CD8-positive, alpha-beta memory T cell (primary cell): ENCODE measurements at regions not wholly inside any gene's neighbourhood (a gene's known extent, or its start where the extent isn't known, plus 50 kb on each side); places are given as distances from the start of the nearest gene placed in this dataset.
A peak's percentile ranks its signal among the peaks of the same experiment; 100 is the strongest.

ENCODE experiments used
- CTCF ChIA-PET: fragments of 350-600 bp; sonication (Branson Sonifier 250); formaldehyde crosslinking; loops from one replicate; lab custom pipeline; 2021; ENCODE audit warnings: antibody characterized with exemption; lab: Charles Lee
- POLR2A ChIA-PET: fragments of 350-600 bp; sonication (Branson Sonifier 250); formaldehyde crosslinking; loops from one replicate; lab custom pipeline; 2021; ENCODE audit warnings: antibody characterized with exemption; lab: Charles Lee
- DNase-seq, 5 donors: peaks; one replicate each; pipeline versions ENCODE4 v3.0.0 to v3.0.0-alpha.2; 2020 to 2022; ENCODE audit warnings: mixed read lengths in 1 of 5
- H3K27ac ChIP-seq: one replicate; pipeline ENCODE4 v1.7.0; 2013; ENCODE audit warnings: low read depth, mild to moderate bottlenecking, low read length, moderate library complexity
- H3K27me3 ChIP-seq: 2 replicates; pipeline ENCODE4 v1.7.0; 2013; ENCODE audit warnings: low read length, mild to moderate bottlenecking; ENCODE audit not compliant: insufficient read depth, poor library complexity, severe bottlenecking
- H3K36me3 ChIP-seq: 2 replicates; pipeline ENCODE4 v1.7.0; 2013; ENCODE audit warnings: mild to moderate bottlenecking, low read length, moderate library complexity; ENCODE audit not compliant: insufficient read depth
- H3K4me1 ChIP-seq: 2 replicates; pipeline ENCODE4 v1.7.0; 2013; ENCODE audit warnings: mild to moderate bottlenecking, low read length, moderate library complexity; ENCODE audit not compliant: insufficient read depth
- H3K4me3 ChIP-seq: 2 replicates; pipeline ENCODE4 v1.7.0; 2013; ENCODE audit warnings: mild to moderate bottlenecking, low read length
- H3K9me3 ChIP-seq: 2 replicates; pipeline ENCODE4 v1.7.0; 2013; ENCODE audit warnings: mild to moderate bottlenecking, low read length
- H3K27ac Mint-ChIP-seq, 8 donors: one replicate each; pipeline ENCODE4 v1.8.0; 2020 to 2021; ENCODE audit warnings: mixed read lengths in 8 of 8, mild to moderate bottlenecking in 6 of 8, inconsistent platforms in 3 of 8, moderate library complexity in 3 of 8
- H3K27me3 Mint-ChIP-seq, 2 donors: one replicate each; pipeline ENCODE4 v1.8.0; 2020 to 2021; ENCODE audit warnings: mixed read lengths in 2 of 2, mild to moderate bottlenecking in 1 of 2, moderate library complexity in 1 of 2
- H3K36me3 Mint-ChIP-seq, 3 donors: one replicate each; pipeline ENCODE4 v1.8.0; 2020 to 2021; ENCODE audit warnings: mixed read lengths in 3 of 3, inconsistent platforms in 1 of 3, mild to moderate bottlenecking in 1 of 3
- H3K4me1 Mint-ChIP-seq, 3 donors: one replicate each; pipeline ENCODE4 v1.8.0; 2020 to 2021; ENCODE audit warnings: mixed read lengths in 3 of 3, inconsistent platforms in 1 of 3, mild to moderate bottlenecking in 1 of 3
- H3K4me3 Mint-ChIP-seq, 7 donors: one replicate each; pipeline ENCODE4 v1.8.0; 2020 to 2021; ENCODE audit warnings: mixed read lengths in 7 of 7, mild to moderate bottlenecking in 6 of 7, moderate library complexity in 4 of 7, inconsistent platforms in 2 of 7
- H3K9me3 Mint-ChIP-seq, 5 donors: one replicate each; pipeline ENCODE4 v1.8.0; 2020 to 2022; ENCODE audit warnings: mixed read lengths in 5 of 5, mild to moderate bottlenecking in 3 of 5, moderate library complexity in 2 of 5, inconsistent platforms in 1 of 5

DNA sequence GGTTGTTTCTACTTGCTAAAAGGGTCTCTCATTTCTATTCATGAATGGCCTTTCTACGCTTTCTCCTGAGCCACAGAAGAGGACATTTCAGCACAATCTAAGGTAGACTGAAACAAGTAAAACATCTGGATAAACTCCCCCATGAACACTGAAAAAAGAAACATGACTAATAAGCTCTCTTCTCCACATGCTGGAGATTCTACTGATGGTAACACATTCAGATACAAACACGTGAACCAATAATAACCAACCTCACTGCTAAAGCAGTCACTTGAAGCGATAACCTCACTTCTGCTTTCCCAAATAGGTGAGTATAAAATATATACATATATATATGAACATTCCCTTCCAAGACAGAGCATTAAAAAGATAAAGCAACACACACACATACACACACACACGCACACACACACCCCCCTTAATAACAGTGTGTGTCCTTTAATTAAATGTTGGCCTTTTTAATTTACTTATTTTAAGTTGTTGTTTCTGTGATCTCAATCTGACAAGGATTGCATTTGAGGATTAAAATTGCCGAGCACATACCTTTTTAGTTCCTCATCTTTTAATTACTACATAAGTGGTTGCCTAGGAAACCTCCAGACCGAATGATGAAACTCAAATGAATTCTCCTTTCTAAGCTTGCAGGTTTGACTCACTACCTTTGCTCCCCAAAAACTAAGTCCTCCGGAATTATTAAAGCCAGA is 292.4 kb upstream of the KLF14 start:
- H3K27ac Mint-ChIP-seq: peak overlapping the region in 5 of 8 donors; percentile 20 to 84 (median 55)
- H3K9me3 Mint-ChIP-seq: peaks cover 0 to 2% (median 0%) of the 10 kb centered on the region in 5 donors
- peak overlapping the region; percentile 14 to 75 (median 56) for H3K4me3 Mint-ChIP-seq
- Histone ChIP-seq H3K27ac (no peak overlapping the region), H3K36me3 (no peaks in the 10 kb centered on the region), H3K27me3 (no peaks in the 10 kb centered on the region), H3K9me3 (no peaks in the 10 kb centered on the region), H3K4me1 (peaks cover 75% of the 10 kb centered on the region), H3K4me3 (no peak overlapping the region)
- H3K4me1 Mint-ChIP-seq: peaks cover 77 to 97% (median 95%) of the 10 kb centered on the region in 3 donors
- POLR2A ChIA-PET: interaction anchor here (0.6 kb wide), 1 partner anchor 17 kb away, joined by 4 read pairs; no protein-coding TSS in a partner anchor
- no peak for DNase-seq
- H3K27me3 Mint-ChIP-seq: no peaks in the 10 kb centered on the region
- H3K36me3 Mint-ChIP-seq: peaks cover 3 to 66% (median 12%) of the 10 kb centered on the region in 3 donors
- CTCF ChIA-PET: interaction anchor here (1.1 kb wide), 1 partner anchor 27 kb away, joined by 3 read pairs; no protein-coding TSS in a partner anchor

DNA sequence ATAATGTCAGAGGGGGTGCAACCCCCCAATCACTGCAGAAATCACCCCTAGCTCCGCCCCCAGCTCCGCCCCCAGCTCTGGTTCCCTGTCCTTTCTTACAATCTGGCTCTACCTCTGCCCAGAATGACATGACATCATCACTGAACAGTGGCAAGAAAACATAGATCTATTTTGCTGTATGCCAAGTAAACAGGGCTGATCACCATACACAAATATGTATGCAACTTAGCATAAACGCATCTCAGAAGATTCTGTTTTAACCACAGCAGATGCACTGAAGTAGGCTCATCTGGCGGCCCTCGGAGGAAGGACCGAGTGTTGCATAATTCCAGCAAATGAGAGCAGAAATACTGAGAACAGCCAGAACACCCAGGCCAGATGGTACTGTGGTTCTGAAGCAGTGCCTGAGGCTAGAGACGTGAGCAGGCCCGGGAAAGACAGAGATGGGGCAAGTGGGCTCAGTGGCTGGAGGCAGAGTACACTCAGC is 293.3 kb upstream of the KLF14 start:
- CTCF ChIA-PET: interaction anchor here (1.1 to 2.1 kb wide), 2 partner anchors 26 to 45 kb away, joined by 3 to 8 read pairs; no protein-coding TSS in a partner anchor
- peak in 1 of 5 donors; percentile 49 for DNase-seq

DNA sequence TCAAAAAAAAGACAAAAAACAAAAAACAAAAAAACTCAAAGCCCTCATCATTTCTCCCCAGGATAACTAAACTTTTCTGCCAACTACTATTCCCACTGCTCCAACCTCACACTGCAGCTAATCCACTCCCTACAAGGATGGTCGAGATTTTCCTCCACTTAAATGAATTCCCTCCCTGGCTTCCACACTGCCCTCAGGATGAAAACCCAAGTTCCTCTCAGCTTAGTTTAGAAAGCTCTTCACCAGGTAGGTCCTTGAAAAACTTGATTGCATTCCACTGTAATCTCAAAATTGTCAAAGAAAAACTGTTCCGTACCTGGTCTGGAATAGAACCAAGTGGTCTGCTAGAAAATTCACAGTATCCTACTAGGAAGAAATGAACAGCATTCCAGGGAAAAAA is 294.3 kb upstream of the KLF14 start:
- Mint-ChIP-seq H3K4me1 (peaks cover 82 to 98% (median 98%) of the 10 kb centered on the region in 3 donors), H3K36me3 (peaks cover 3 to 59% (median 12%) of the 10 kb centered on the region in 3 donors), H3K4me3 (peak overlapping the region; percentile 10 to 85 (median 60)), H3K27me3 (no peaks in the 10 kb centered on the region), H3K27ac (peak overlapping the region in 6 of 8 donors; percentile 51 to 84 (median 64)), H3K9me3 (peaks cover 0 to 2% (median 0%) of the 10 kb centered on the region in 5 donors)
- Histone ChIP-seq H3K9me3 (no peaks in the 10 kb centered on the region), H3K27ac (no peak overlapping the region), H3K4me3 (no peak overlapping the region), H3K4me1 (peaks cover 75% of the 10 kb centered on the region), H3K27me3 (no peaks in the 10 kb centered on the region), H3K36me3 (no peaks in the 10 kb centered on the region)
- no peak for DNase-seq
- POLR2A ChIA-PET: interaction anchor here (0.6 to 0.7 kb wide), 2 partner anchors 11 to 52 kb away, joined by 4 to 8 read pairs; no protein-coding TSS in a partner anchor
- CTCF ChIA-PET: interaction anchor here (0.7 to 2.1 kb wide), 4 partner anchors 12 to 131 kb away, joined by 3 to 8 read pairs (median 4); no protein-coding TSS in a partner anchor

More for the DNA sequence above, 293.3 kb upstream of the KLF14 start:
- no peak overlapping the region for H3K4me3 ChIP-seq
- POLR2A ChIA-PET: interaction anchor here (0.6 kb wide), 1 partner anchor 16 kb away, joined by 4 read pairs; no protein-coding TSS in a partner anchor
- no peak overlapping the region for H3K27ac ChIP-seq
- no peaks in the 10 kb centered on the region for H3K27me3 ChIP-seq
- peaks cover 0 to 2% (median 0%) of the 10 kb centered on the region in 5 donors for H3K9me3 Mint-ChIP-seq
- peak overlapping the region; percentile 13 to 86 (median 74) for H3K27ac Mint-ChIP-seq
- H3K4me1 ChIP-seq: peaks cover 77% of the 10 kb centered on the region
- peaks cover 79 to 97% (median 95%) of the 10 kb centered on the region in 3 donors for H3K4me1 Mint-ChIP-seq
- H3K36me3 Mint-ChIP-seq: peaks cover 3 to 64% (median 10%) of the 10 kb centered on the region in 3 donors
- H3K4me3 Mint-ChIP-seq: peak overlapping the region; percentile 42 to 85 (median 66)
- H3K36me3 ChIP-seq: no peaks in the 10 kb centered on the region
- H3K27me3 Mint-ChIP-seq: no peaks in the 10 kb centered on the region
- H3K9me3 ChIP-seq: no peaks in the 10 kb centered on the region

DNA sequence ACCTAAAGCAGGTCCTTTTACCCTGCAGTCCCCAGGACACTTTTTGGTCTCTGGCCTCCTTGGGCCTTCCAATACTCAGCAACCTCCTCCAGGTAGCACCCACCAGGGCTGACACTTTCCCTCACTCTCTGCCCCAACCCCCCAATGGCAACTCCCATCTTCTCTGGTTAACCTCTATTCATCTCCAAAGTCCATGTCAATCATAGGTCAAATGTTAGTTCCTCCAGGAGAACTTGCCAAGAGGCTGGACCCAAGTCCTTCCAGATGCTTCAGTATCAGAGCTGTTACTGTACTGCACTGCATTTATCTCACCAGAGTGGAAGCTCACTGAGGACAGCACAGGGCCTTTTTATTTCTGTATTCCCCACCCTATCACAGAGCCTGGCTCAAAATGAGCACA is 295.0 kb upstream of the KLF14 start:
- Mint-ChIP-seq H3K4me1 (peaks cover 82 to 98% (median 98%) of the 10 kb centered on the region in 3 donors), H3K4me3 (peak overlapping the region; percentile 13 to 26 (median 16)), H3K36me3 (peaks cover 2 to 59% (median 10%) of the 10 kb centered on the region in 3 donors), H3K9me3 (peaks cover 0 to 2% (median 0%) of the 10 kb centered on the region in 5 donors), H3K27me3 (no peaks in the 10 kb centered on the region), H3K27ac (peak overlapping the region in 6 of 8 donors; percentile 27 to 72 (median 68))
- H3K9me3 ChIP-seq: no peaks in the 10 kb centered on the region
- no peaks in the 10 kb centered on the region for H3K36me3 ChIP-seq
- H3K4me1 ChIP-seq: peaks cover 74% of the 10 kb centered on the region
- H3K27ac ChIP-seq: no peak overlapping the region
- ChIA-PET CTCF (interaction anchor here (0.7 to 2.1 kb wide), 6 partner anchors 11 to 132 kb away, joined by 3 to 8 read pairs (median 4); no protein-coding TSS in a partner anchor), POLR2A (interaction anchor here (0.6 to 0.7 kb wide), 2 partner anchors 11 to 52 kb away, joined by 4 to 8 read pairs; no protein-coding TSS in a partner anchor)
- H3K4me3 ChIP-seq: no peak overlapping the region
- H3K27me3 ChIP-seq: no peaks in the 10 kb centered on the region
- DNase-seq: no peak

DNA sequence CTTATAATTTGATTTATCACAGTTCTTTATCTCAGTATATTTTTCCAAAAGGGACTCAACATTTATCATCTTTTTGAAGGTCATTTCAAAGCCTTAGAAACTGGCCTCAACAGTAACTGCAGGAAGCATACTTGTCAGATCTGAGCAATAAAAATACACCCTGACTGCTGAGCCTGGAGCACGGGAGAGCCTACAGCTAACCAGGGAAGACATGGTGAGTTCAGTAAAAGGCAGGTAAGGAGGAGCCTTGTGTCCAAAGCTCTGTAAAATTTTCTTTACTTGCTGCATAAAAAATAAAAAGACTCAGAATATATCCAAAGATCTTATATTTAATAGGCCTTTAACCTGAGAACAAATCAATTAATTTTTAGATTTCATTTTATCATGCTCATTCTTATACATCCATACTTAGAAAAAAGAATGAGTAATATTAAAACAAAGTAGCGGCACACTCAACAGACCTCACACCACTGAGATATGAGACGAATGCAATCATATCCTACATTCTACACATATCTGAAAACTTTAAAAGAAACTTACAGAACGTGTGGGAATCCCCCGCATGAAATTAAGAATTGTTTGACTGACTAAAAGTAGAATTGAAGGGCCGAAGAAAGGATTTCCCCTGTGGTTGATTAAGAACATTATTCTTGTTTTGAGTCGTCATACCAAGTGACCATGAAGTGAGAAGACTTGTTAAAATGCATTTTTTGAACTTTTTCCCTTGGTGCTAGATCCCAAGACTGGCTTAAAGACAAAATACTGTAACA is 296.4 kb upstream of the MKLN1 start:
- peak overlapping the region; percentile 22 for H3K4me3 ChIP-seq
- no peak overlapping the region for H3K27ac ChIP-seq
- H3K36me3 Mint-ChIP-seq: peaks cover 0 to 55% (median 9%) of the 10 kb centered on the region in 3 donors
- no peaks in the 10 kb centered on the region for H3K36me3 ChIP-seq
- H3K4me1 ChIP-seq: peaks cover 80% of the 10 kb centered on the region
- no peaks in the 10 kb centered on the region for H3K27me3 ChIP-seq
- H3K27me3 Mint-ChIP-seq: peaks cover 0 to 1% of the 10 kb centered on the region in 2 donors
- POLR2A ChIA-PET: interaction anchor here (0.6 kb wide), 1 partner anchor 57 kb away, joined by 4 read pairs; no protein-coding TSS in a partner anchor
- H3K4me1 Mint-ChIP-seq: peaks cover 81 to 97% (median 95%) of the 10 kb centered on the region in 3 donors
- peak overlapping the region; percentile 46 to 72 (median 64) for H3K4me3 Mint-ChIP-seq
- no peak for DNase-seq
- H3K9me3 ChIP-seq: no peaks in the 10 kb centered on the region
- peaks cover 0 to 2% (median 0%) of the 10 kb centered on the region in 5 donors for H3K9me3 Mint-ChIP-seq
- CTCF ChIA-PET: no interaction called here
- H3K27ac Mint-ChIP-seq: peak overlapping the region; percentile 39 to 87 (median 74)

DNA sequence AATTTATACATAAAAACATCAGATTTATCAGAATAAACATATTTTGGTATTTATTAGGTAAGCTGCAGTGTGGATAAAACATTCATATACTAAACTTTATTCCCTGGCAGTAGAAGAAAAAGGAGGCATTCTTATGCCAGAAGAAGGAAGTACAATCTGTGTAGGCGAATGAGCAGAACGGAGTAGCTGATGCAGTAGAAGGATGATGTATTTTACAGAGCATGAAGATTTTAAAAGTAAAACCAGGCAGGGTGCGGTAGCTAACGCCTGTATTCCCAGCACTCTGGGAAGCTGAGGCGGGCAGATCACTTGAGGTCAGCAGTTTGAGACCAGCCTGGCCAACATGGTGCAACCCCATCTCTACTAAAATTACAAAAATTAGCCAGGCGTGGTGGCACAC is 294.9 kb upstream of the MKLN1 start:
- Mint-ChIP-seq H3K9me3 (peaks cover 0 to 2% (median 0%) of the 10 kb centered on the region in 5 donors), H3K27ac (peak overlapping the region in 4 of 8 donors; percentile 10 to 72 (median 26)), H3K4me1 (peaks cover 77 to 97% (median 93%) of the 10 kb centered on the region in 3 donors), H3K36me3 (peaks cover 0 to 55% (median 11%) of the 10 kb centered on the region in 3 donors), H3K27me3 (peaks cover 0 to 1% of the 10 kb centered on the region in 2 donors), H3K4me3 (peak overlapping the region in 5 of 7 donors; percentile 5 to 84 (median 20))
- no peak overlapping the region for H3K27ac ChIP-seq
- H3K4me3 ChIP-seq: no peak overlapping the region
- no peaks in the 10 kb centered on the region for H3K9me3 ChIP-seq
- H3K27me3 ChIP-seq: no peaks in the 10 kb centered on the region
- ChIA-PET CTCF (no interaction called here), POLR2A (no interaction called here)
- H3K36me3 ChIP-seq: no peaks in the 10 kb centered on the region
- DNase-seq: no peak
- peaks cover 66% of the 10 kb centered on the region for H3K4me1 ChIP-seq

DNA sequence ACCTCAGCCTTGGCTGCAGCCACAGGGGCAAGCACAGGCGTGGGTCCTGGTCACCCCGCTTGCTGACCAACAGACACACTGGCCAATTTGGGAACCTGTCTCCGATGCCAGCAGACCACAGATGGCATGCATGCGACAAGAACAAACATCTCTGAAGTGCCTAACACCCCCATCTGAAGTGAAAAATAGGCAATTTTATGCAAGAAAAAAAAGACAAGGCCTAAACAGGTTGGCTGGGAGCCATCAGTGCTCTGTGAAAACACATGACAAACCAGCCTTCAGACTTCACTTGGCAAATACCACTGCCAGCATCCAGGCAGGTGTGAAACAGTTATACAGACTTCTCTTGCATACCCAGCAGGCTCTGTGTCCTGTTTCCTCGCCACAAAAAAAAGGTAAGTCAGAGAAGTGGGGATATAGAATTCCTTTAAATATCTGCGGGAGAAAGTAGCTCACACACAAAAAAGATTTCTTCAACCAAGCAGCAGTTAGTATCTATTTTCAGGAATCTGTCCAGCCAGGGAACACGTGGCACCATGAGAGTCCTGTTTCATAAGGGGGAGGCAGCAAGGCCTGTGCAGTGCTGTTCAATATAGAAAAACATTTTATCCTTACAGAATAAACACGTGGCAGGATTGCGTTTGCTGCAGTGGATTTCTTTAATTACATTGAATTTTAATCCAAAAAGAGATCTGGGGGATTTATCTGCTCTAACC is 293.4 kb upstream of the MKLN1 start:
- Mint-ChIP-seq H3K27me3 (peaks cover 0 to 1% of the 10 kb centered on the region in 2 donors), H3K27ac (peak overlapping the region in 5 of 8 donors; percentile 0 to 79 (median 68)), H3K9me3 (peaks cover 0 to 2% (median 0%) of the 10 kb centered on the region in 5 donors), H3K36me3 (peaks cover 0 to 55% (median 5%) of the 10 kb centered on the region in 3 donors), H3K4me1 (peaks cover 79 to 96% (median 92%) of the 10 kb centered on the region in 3 donors), H3K4me3 (peak overlapping the region in 6 of 7 donors; percentile 1 to 79 (median 27))
- H3K27ac ChIP-seq: no peak overlapping the region
- H3K4me3 ChIP-seq: no peak overlapping the region
- no peaks in the 10 kb centered on the region for H3K27me3 ChIP-seq
- no peaks in the 10 kb centered on the region for H3K36me3 ChIP-seq
- peak in 1 of 5 donors; percentile 33 for DNase-seq
- ChIA-PET CTCF (no interaction called here), POLR2A (no interaction called here)
- H3K9me3 ChIP-seq: no peaks in the 10 kb centered on the region
- peaks cover 55% of the 10 kb centered on the region for H3K4me1 ChIP-seq
